Prostate gland (tissue), 2 donors: ENCODE measurements at regions not wholly inside any gene's neighbourhood (a gene's known extent, or its start where the extent isn't known, plus 50 kb on each side); places are given as distances from the start of the nearest gene placed in this dataset.

Experiments used
- DNase-seq: peaks from one replicate; pipeline ENCODE4 v3.0.0-alpha.2; 2019; ENCODE audit warnings: low spot score
- H3K27ac ChIP-seq, 2 donors: fragments of 200-600 bp; sonication (generic); 2 replicates each; pipeline ENCODE4 v1.5.1; 2017 to 2019
- H3K27me3 ChIP-seq: fragments of 200-600 bp; sonication (generic); replicated peaks from 2 replicates; pipeline ENCODE4 v1.5.1; 2019; ENCODE audit not compliant: insufficient read depth
- H3K36me3 ChIP-seq, 2 donors: fragments of 200-600 bp; sonication (generic); 1 replicate in 1 of 2; 2 replicates in 1 of 2; pipeline versions ENCODE4 v1.5.1 to v1.8.1; 2017 to 2019
- H3K4me1 ChIP-seq: fragments of 200-600 bp; sonication (generic); replicated peaks from 2 replicates; pipeline ENCODE4 v1.5.1; 2019
- H3K4me3 ChIP-seq, 2 donors: fragments of 200-600 bp; sonication (generic); 2 replicates each; pipeline ENCODE4 v1.5.1; 2017 to 2019
- H3K9me3 ChIP-seq: fragments of 200-600 bp; sonication (generic); 2 replicates; pipeline ENCODE4 v1.5.1; 2017
- CTCF ChIP-seq, 4 experiments: fragments of 200-600 bp in 2 of 4; fragments of 450-650 bp in 2 of 4; sonication (generic) in 2 of 4; IDR thresholded peaks; 1 replicate in 3 of 4; 2 replicates in 1 of 4; pipeline ENCODE4 v1.5.1; 2016 to 2019; ENCODE audit warnings: antibody characterized with exemption in 4 of 4, mild to moderate bottlenecking in 2 of 4, moderate library complexity in 2 of 4
- POLR2A ChIP-seq: fragments of 450-650 bp; IDR thresholded peaks from one replicate; pipeline ENCODE4 v1.6.1; 2016; ENCODE audit warnings: antibody characterized with exemption, mild to moderate bottlenecking
- POLR2AphosphoS5 ChIP-seq: sonication (generic); formaldehyde crosslinking; IDR thresholded peaks from one replicate; pipeline ENCODE4 v1.6.1; 2017; ENCODE audit warnings: antibody characterized with exemption
- WGBS: methylation state at CpG from one replicate; pipeline ENCODE4 v1.1.5; 2018; 5-methylcytosine and 5-hydroxymethylcytosine counted together
- intact Hi-C: fragments of 100-400 bp; cut with DNase I; formaldehyde crosslinking; loops from one replicate; pipeline ENCODE4 v1.14.2; 2022

- intact Hi-C loops, result no loop called here
- Histone ChIP-seq H3K27me3 (no peaks in the 10 kb centered on the region), H3K4me1 (no peaks in the 10 kb centered on the region), H3K9me3 (no peaks in the 10 kb centered on the region), H3K27ac (no peak overlapping the region), H3K4me3 (no peak overlapping the region), H3K36me3 (no peaks in the 10 kb centered on the region)
- no peak for TF ChIP-seq POLR2A
- no peak for TF ChIP-seq POLR2AphosphoS5
- no peak for TF ChIP-seq CTCF (IDR thresholded peaks at IDR 0.05)
- DNase-seq, result no peak
- WGBS, result 90% methylated on average over 5 of the region's 5 CpGs
Observed at GRCh38 chr10:124255556-124255955, 162.2 kb upstream of the CHST15 start.

GRCh38 chr10:124254490-124254889 is 161.1 kb upstream of the CHST15 start:
- Histone ChIP-seq H3K4me1 (no peaks in the 10 kb centered on the region), H3K36me3 (no peaks in the 10 kb centered on the region), H3K9me3 (no peaks in the 10 kb centered on the region), H3K4me3 (no peak overlapping the region), H3K27ac (no peak overlapping the region), H3K27me3 (no peaks in the 10 kb centered on the region)
- DNase-seq, result no peak
- no peak for TF ChIP-seq POLR2A
- no peak for TF ChIP-seq CTCF (IDR thresholded peaks at IDR 0.05)
- no peak for TF ChIP-seq POLR2AphosphoS5
- intact Hi-C loops, result no loop called here
- 93% methylated on average over 8 of the region's 8 CpGs for WGBS

- DNase-seq, result no peak
- Histone ChIP-seq H3K27ac (no peak overlapping the region), H3K4me1 (no peaks in the 10 kb centered on the region), H3K36me3 (no peaks in the 10 kb centered on the region), H3K27me3 (no peaks in the 10 kb centered on the region), H3K4me3 (no peak overlapping the region), H3K9me3 (no peaks in the 10 kb centered on the region)
- intact Hi-C loops, result no loop called here
- no peak for TF ChIP-seq CTCF (IDR thresholded peaks at IDR 0.05)
- TF ChIP-seq POLR2A, result no peak
- TF ChIP-seq POLR2AphosphoS5, result no peak
- WGBS, result 95% methylated on average over 1 of the region's 1 CpG
Observed at GRCh38 chr10:124253006-124253405, 159.6 kb upstream of the CHST15 start.

- no peak overlapping the region for H3K27ac ChIP-seq
- DNase-seq, result no peak
- no peaks in the 10 kb centered on the region for H3K9me3 ChIP-seq
- WGBS, result 84% methylated on average over 8 of the region's 8 CpGs
- intact Hi-C loops, result no loop called here
- H3K4me3 ChIP-seq, result no peak overlapping the region
- H3K27me3 ChIP-seq, result no peaks in the 10 kb centered on the region
- H3K4me1 ChIP-seq, result no peaks in the 10 kb centered on the region
- TF ChIP-seq CTCF (IDR thresholded peaks at IDR 0.05), result no peak
- no peak for TF ChIP-seq POLR2A
- no peak for TF ChIP-seq POLR2AphosphoS5
- H3K36me3 ChIP-seq, result no peaks in the 10 kb centered on the region
Observed at GRCh38 chr10:124252097-124252715, 158.8 kb upstream of the CHST15 start.

- intact Hi-C loops, result no loop called here
- Histone ChIP-seq H3K27me3 (no peaks in the 10 kb centered on the region), H3K36me3 (no peaks in the 10 kb centered on the region), H3K4me3 (no peak overlapping the region), H3K27ac (no peak overlapping the region), H3K4me1 (no peaks in the 10 kb centered on the region), H3K9me3 (no peaks in the 10 kb centered on the region)
- TF ChIP-seq CTCF (IDR thresholded peaks at IDR 0.05) (no peak), POLR2A (no peak), POLR2AphosphoS5 (no peak)
- 51% methylated on average over 4 of the region's 4 CpGs for WGBS
- no peak for DNase-seq
Observed at GRCh38 chr10:124251317-124252065, 158.1 kb upstream of the CHST15 start.
